Ovary (tissue), 3 donors: ENCODE measurements at regions not wholly inside any gene's neighbourhood (a gene's known extent, or its start where the extent isn't known, plus 50 kb on each side); places are given as distances from the start of the nearest gene placed in this dataset.

ENCODE experiments used
- CTCF ChIP-seq, 3 donors: fragments of 450-650 bp in 2 of 3; fragments of 200-600 bp in 1 of 3; IDR thresholded peaks; one replicate each; pipeline versions ENCODE4 v1.5.1 to v1.8.0; 2016 to 2022; ENCODE audit warnings: antibody characterized with exemption in 3 of 3, mild to moderate bottlenecking in 1 of 3
- EP300 ChIP-seq: sonication (generic); formaldehyde crosslinking; IDR thresholded peaks from one replicate; pipeline ENCODE4 v1.6.1; 2017; ENCODE audit warnings: antibody characterized with exemption
- POLR2A ChIP-seq: fragments of 450-650 bp; IDR thresholded peaks from one replicate; pipeline ENCODE4 v1.6.1; 2017; ENCODE audit warnings: antibody characterized with exemption, mild to moderate bottlenecking, moderate library complexity
- donor health status: DM: no; HTN: no; CAD: no.

- TF ChIP-seq CTCF (IDR thresholded peaks at IDR 0.05) (no peak), EP300 (no peak), POLR2A (no peak)
Observed at GRCh38 chr3:182261041-182261440, 532.3 kb upstream of the ATP11B start.
